CD8-positive, alpha-beta memory T cell (primary cell): ENCODE measurements at regions not wholly inside any gene's neighbourhood (a gene's known extent, or its start where the extent isn't known, plus 50 kb on each side); places are given as distances from the start of the nearest gene placed in this dataset.

Source experiments
- CTCF ChIA-PET: fragments of 350-600 bp; sonication (Branson Sonifier 250); formaldehyde crosslinking; loops from one replicate; lab custom pipeline; 2021; ENCODE audit warnings: antibody characterized with exemption; lab: Charles Lee
- POLR2A ChIA-PET: fragments of 350-600 bp; sonication (Branson Sonifier 250); formaldehyde crosslinking; loops from one replicate; lab custom pipeline; 2021; ENCODE audit warnings: antibody characterized with exemption; lab: Charles Lee
- DNase-seq, 5 donors: peaks; one replicate each; pipeline versions ENCODE4 v3.0.0 to v3.0.0-alpha.2; 2020 to 2022; ENCODE audit warnings: mixed read lengths in 1 of 5
- H3K27ac ChIP-seq: one replicate; pipeline ENCODE4 v1.7.0; 2013; ENCODE audit warnings: low read depth, mild to moderate bottlenecking, low read length, moderate library complexity
- H3K27me3 ChIP-seq: 2 replicates; pipeline ENCODE4 v1.7.0; 2013; ENCODE audit warnings: low read length, mild to moderate bottlenecking; ENCODE audit not compliant: insufficient read depth, poor library complexity, severe bottlenecking
- H3K36me3 ChIP-seq: 2 replicates; pipeline ENCODE4 v1.7.0; 2013; ENCODE audit warnings: mild to moderate bottlenecking, low read length, moderate library complexity; ENCODE audit not compliant: insufficient read depth
- H3K4me1 ChIP-seq: 2 replicates; pipeline ENCODE4 v1.7.0; 2013; ENCODE audit warnings: mild to moderate bottlenecking, low read length, moderate library complexity; ENCODE audit not compliant: insufficient read depth
- H3K4me3 ChIP-seq: 2 replicates; pipeline ENCODE4 v1.7.0; 2013; ENCODE audit warnings: mild to moderate bottlenecking, low read length
- H3K9me3 ChIP-seq: 2 replicates; pipeline ENCODE4 v1.7.0; 2013; ENCODE audit warnings: mild to moderate bottlenecking, low read length
- H3K27ac Mint-ChIP-seq, 8 donors: one replicate each; pipeline ENCODE4 v1.8.0; 2020 to 2021; ENCODE audit warnings: mixed read lengths in 8 of 8, mild to moderate bottlenecking in 6 of 8, inconsistent platforms in 3 of 8, moderate library complexity in 3 of 8
- H3K27me3 Mint-ChIP-seq, 2 donors: one replicate each; pipeline ENCODE4 v1.8.0; 2020 to 2021; ENCODE audit warnings: mixed read lengths in 2 of 2, mild to moderate bottlenecking in 1 of 2, moderate library complexity in 1 of 2
- H3K36me3 Mint-ChIP-seq, 3 donors: one replicate each; pipeline ENCODE4 v1.8.0; 2020 to 2021; ENCODE audit warnings: mixed read lengths in 3 of 3, inconsistent platforms in 1 of 3, mild to moderate bottlenecking in 1 of 3
- H3K4me1 Mint-ChIP-seq, 3 donors: one replicate each; pipeline ENCODE4 v1.8.0; 2020 to 2021; ENCODE audit warnings: mixed read lengths in 3 of 3, inconsistent platforms in 1 of 3, mild to moderate bottlenecking in 1 of 3
- H3K4me3 Mint-ChIP-seq, 7 donors: one replicate each; pipeline ENCODE4 v1.8.0; 2020 to 2021; ENCODE audit warnings: mixed read lengths in 7 of 7, mild to moderate bottlenecking in 6 of 7, moderate library complexity in 4 of 7, inconsistent platforms in 2 of 7
- H3K9me3 Mint-ChIP-seq, 5 donors: one replicate each; pipeline ENCODE4 v1.8.0; 2020 to 2022; ENCODE audit warnings: mixed read lengths in 5 of 5, mild to moderate bottlenecking in 3 of 5, moderate library complexity in 2 of 5, inconsistent platforms in 1 of 5

GRCh38 chr17:64773836-64774761 is 112.0 kb upstream of the SMURF2 start:
- H3K4me1 ChIP-seq = peaks cover 12% of the 10 kb centered on the region
- no peaks in the 10 kb centered on the region for H3K9me3 Mint-ChIP-seq
- H3K27me3 Mint-ChIP-seq = peaks cover 0 to 2% of the 10 kb centered on the region in 2 donors
- POLR2A ChIA-PET = no interaction called here
- no peaks in the 10 kb centered on the region for H3K9me3 ChIP-seq
- H3K4me1 Mint-ChIP-seq = peaks cover 9 to 24% (median 12%) of the 10 kb centered on the region in 3 donors
- no peaks in the 10 kb centered on the region for H3K27me3 ChIP-seq
- no peak for DNase-seq
- no peaks in the 10 kb centered on the region for H3K36me3 ChIP-seq
- no peak overlapping the region for H3K27ac Mint-ChIP-seq
- H3K4me3 ChIP-seq = no peak overlapping the region
- CTCF ChIA-PET = no interaction called here
- H3K4me3 Mint-ChIP-seq = no peak overlapping the region
- no peak overlapping the region for H3K27ac ChIP-seq
- peaks cover 0 to 8% (median 5%) of the 10 kb centered on the region in 3 donors for H3K36me3 Mint-ChIP-seq

GRCh38 chr17:64773386-64773835 is 111.3 kb upstream of the SMURF2 start:
- Histone ChIP-seq H3K36me3 (no peaks in the 10 kb centered on the region), H3K9me3 (no peaks in the 10 kb centered on the region), H3K4me3 (no peak overlapping the region), H3K27me3 (no peaks in the 10 kb centered on the region), H3K27ac (no peak overlapping the region), H3K4me1 (peaks cover 12% of the 10 kb centered on the region)
- Mint-ChIP-seq H3K4me3 (no peak overlapping the region), H3K27ac (no peak overlapping the region), H3K4me1 (peaks cover 9 to 20% (median 9%) of the 10 kb centered on the region in 3 donors), H3K9me3 (no peaks in the 10 kb centered on the region), H3K36me3 (peaks cover 0 to 8% (median 5%) of the 10 kb centered on the region in 3 donors), H3K27me3 (peaks cover 0 to 2% of the 10 kb centered on the region in 2 donors)
- DNase-seq = no peak
- ChIA-PET POLR2A (no interaction called here), CTCF (no interaction called here)

GRCh38 chr17:64772845-64773299 is 110.8 kb upstream of the SMURF2 start:
- H3K4me3 ChIP-seq = no peak overlapping the region
- no peak overlapping the region for H3K4me3 Mint-ChIP-seq
- no peaks in the 10 kb centered on the region for H3K27me3 Mint-ChIP-seq
- H3K36me3 Mint-ChIP-seq = peaks cover 0 to 8% (median 5%) of the 10 kb centered on the region in 3 donors
- no peak overlapping the region for H3K27ac ChIP-seq
- H3K9me3 Mint-ChIP-seq = no peaks in the 10 kb centered on the region
- ChIA-PET CTCF (no interaction called here), POLR2A (no interaction called here)
- DNase-seq = no peak
- H3K27ac Mint-ChIP-seq = peak overlapping the region in 1 of 8 donors; percentile 5
- H3K9me3 ChIP-seq = no peaks in the 10 kb centered on the region
- H3K4me1 Mint-ChIP-seq = peaks cover 8 to 15% (median 9%) of the 10 kb centered on the region in 3 donors
- no peaks in the 10 kb centered on the region for H3K36me3 ChIP-seq
- H3K27me3 ChIP-seq = no peaks in the 10 kb centered on the region
- peaks cover 10% of the 10 kb centered on the region for H3K4me1 ChIP-seq

GRCh38 chr17:64771980-64772844 is 110.1 kb upstream of the SMURF2 start:
- H3K27ac ChIP-seq = no peak overlapping the region
- Mint-ChIP-seq H3K4me3 (no peak overlapping the region), H3K27ac (peak overlapping the region in 1 of 8 donors; percentile 5), H3K4me1 (peaks cover 2 to 8% (median 3%) of the 10 kb centered on the region in 3 donors), H3K9me3 (no peaks in the 10 kb centered on the region), H3K36me3 (peaks cover 0 to 8% (median 5%) of the 10 kb centered on the region in 3 donors), H3K27me3 (no peaks in the 10 kb centered on the region)
- ChIA-PET POLR2A (no interaction called here), CTCF (no interaction called here)
- DNase-seq = no peak
- H3K36me3 ChIP-seq = no peaks in the 10 kb centered on the region
- no peaks in the 10 kb centered on the region for H3K27me3 ChIP-seq
- H3K4me3 ChIP-seq = no peak overlapping the region
- H3K4me1 ChIP-seq = peaks cover 3% of the 10 kb centered on the region
- H3K9me3 ChIP-seq = no peaks in the 10 kb centered on the region

GRCh38 chr17:64769712-64770111 is 107.6 kb upstream of the SMURF2 start:
- H3K9me3 Mint-ChIP-seq = no peaks in the 10 kb centered on the region
- H3K27ac Mint-ChIP-seq = no peak overlapping the region
- peaks cover 7 to 14% (median 9%) of the 10 kb centered on the region in 3 donors for H3K36me3 Mint-ChIP-seq
- no peaks in the 10 kb centered on the region for H3K27me3 Mint-ChIP-seq
- no peak for DNase-seq
- no peaks in the 10 kb centered on the region for H3K36me3 ChIP-seq
- CTCF ChIA-PET = no interaction called here
- no peak overlapping the region for H3K4me3 Mint-ChIP-seq
- H3K4me3 ChIP-seq = no peak overlapping the region
- POLR2A ChIA-PET = no interaction called here
- H3K4me1 Mint-ChIP-seq = no peaks in the 10 kb centered on the region
- H3K27me3 ChIP-seq = no peaks in the 10 kb centered on the region
- no peaks in the 10 kb centered on the region for H3K4me1 ChIP-seq
- no peak overlapping the region for H3K27ac ChIP-seq
- H3K9me3 ChIP-seq = no peaks in the 10 kb centered on the region

- H3K36me3 Mint-ChIP-seq = peaks cover 7 to 24% (median 12%) of the 10 kb centered on the region in 3 donors
- no peaks in the 10 kb centered on the region for H3K9me3 ChIP-seq
- no peak overlapping the region for H3K4me3 ChIP-seq
- POLR2A ChIA-PET = no interaction called here
- no peaks in the 10 kb centered on the region for H3K4me1 ChIP-seq
- no peak overlapping the region for H3K4me3 Mint-ChIP-seq
- H3K27me3 ChIP-seq = no peaks in the 10 kb centered on the region
- no peaks in the 10 kb centered on the region for H3K27me3 Mint-ChIP-seq
- H3K27ac ChIP-seq = no peak overlapping the region
- CTCF ChIA-PET = no interaction called here
- H3K36me3 ChIP-seq = peaks cover 6% of the 10 kb centered on the region
- no peaks in the 10 kb centered on the region for H3K9me3 Mint-ChIP-seq
- DNase-seq = no peak
- H3K27ac Mint-ChIP-seq = no peak overlapping the region
- H3K4me1 Mint-ChIP-seq = no peaks in the 10 kb centered on the region
These were observed 105.3 kb upstream of the SMURF2 start for GRCh38 chr17:64767269-64767997.

- no peaks in the 10 kb centered on the region for H3K4me1 ChIP-seq
- no peaks in the 10 kb centered on the region for H3K27me3 ChIP-seq
- H3K9me3 Mint-ChIP-seq = no peaks in the 10 kb centered on the region
- H3K4me3 Mint-ChIP-seq = no peak overlapping the region
- no peaks in the 10 kb centered on the region for H3K4me1 Mint-ChIP-seq
- H3K4me3 ChIP-seq = no peak overlapping the region
- no peaks in the 10 kb centered on the region for H3K27me3 Mint-ChIP-seq
- no peak for DNase-seq
- ChIA-PET CTCF (interaction anchor here (1.1 kb wide), 1 partner anchor 11 kb away, joined by 3 read pairs; no protein-coding TSS in a partner anchor), POLR2A (no interaction called here)
- peaks cover 11% of the 10 kb centered on the region for H3K36me3 ChIP-seq
- no peak overlapping the region for H3K27ac ChIP-seq
- no peaks in the 10 kb centered on the region for H3K9me3 ChIP-seq
- H3K36me3 Mint-ChIP-seq = peaks cover 7 to 34% (median 10%) of the 10 kb centered on the region in 3 donors
- H3K27ac Mint-ChIP-seq = peak overlapping the region in 1 of 8 donors; percentile 38
These were observed 103.2 kb upstream of the SMURF2 start for GRCh38 chr17:64765191-64765889.
